ENCODE measurements at regions not wholly inside any gene's neighbourhood (a gene's known extent, or its start where the extent isn't known, plus 50 kb on each side); places are given as distances from the start of the nearest gene placed in this dataset.
"Not testable (repeated sequence)": the region's sequence is repeated elsewhere in the genome, so short reads cannot be mapped to it uniquely, and the experiment has no call there.

DNA sequence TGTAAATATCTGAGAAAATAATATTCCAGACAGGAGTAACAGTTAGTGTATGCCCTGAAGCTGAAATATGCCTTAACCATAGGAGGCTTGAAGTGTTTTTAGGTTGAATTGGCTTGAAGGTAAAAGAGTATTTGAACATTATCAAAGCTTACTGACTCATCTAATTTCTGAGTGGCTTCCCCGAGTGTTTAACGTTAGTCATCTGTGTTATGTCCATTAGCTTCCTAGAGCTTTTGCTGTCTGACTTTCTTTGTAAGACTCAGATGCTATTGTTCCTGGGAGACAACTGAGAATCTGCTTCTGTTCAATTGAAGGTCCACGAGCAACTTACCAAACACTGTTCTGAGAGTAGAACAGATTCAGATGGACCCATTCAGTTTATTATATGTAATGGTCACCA, 656.8 kb upstream of the NECTIN3 start:
- DNase-seq, result no peak

DNA sequence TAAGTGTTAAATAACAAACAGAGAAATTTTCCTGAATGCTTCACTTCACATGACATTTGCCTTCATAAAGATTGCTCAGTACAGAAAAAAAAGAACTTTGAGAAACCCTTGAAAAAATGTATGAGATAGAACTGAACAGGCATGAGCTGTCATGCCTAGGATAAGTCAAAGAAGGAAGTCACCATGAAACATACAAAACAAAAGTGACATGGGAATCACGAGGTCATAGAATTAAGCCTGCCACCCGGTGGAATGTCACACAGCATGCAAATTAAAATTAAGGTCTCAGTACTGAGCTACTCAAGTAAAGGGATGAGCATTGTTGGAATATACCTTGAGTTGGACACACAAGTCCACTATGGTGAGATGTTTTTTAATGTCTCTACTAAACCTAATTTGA, 652.5 kb upstream of the NECTIN3 start:
- DNase-seq, result no peak

DNA sequence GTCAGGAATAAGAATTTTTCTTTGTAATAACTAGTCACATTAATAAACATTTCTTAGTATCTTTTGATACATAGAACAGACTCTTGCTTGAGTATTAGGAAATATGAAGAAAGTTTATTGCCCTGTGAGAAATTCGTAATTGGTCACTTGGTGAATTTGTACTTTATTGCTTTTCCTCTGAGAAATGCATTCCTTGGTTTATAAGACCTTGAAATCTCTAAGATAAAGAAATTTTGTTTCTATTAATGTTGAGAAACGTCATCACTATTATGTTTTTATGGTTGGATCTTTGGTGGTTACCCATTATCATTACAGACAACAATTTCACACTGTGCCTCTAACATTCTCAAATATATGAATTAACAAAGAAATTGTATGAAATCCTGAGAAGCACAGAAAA, 652.0 kb upstream of the NECTIN3 start:
- no peak for DNase-seq

DNA sequence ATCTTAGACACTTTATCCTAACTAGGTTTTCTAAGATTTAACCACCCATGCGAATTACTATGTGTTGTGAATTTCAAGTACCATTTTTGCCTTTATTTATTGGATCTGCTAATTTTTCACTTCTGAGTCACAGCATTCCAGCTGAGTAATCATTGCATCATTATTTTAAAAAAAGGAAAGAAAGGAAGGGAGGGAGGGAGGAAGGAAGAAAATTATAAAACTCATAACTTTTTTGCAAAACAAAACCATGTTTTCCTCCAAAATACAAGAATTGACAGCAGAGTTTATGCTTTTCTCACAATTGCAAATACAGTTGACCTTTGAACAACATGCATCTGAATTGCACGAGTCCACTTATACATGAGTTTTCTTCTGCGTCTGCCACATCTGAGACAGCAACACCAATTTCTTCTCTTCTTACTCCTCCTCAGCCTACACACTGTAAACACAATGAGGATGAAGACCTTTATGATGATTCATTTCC, 651.4 kb upstream of the NECTIN3 start:
- DNase-seq, result no peak

DNA sequence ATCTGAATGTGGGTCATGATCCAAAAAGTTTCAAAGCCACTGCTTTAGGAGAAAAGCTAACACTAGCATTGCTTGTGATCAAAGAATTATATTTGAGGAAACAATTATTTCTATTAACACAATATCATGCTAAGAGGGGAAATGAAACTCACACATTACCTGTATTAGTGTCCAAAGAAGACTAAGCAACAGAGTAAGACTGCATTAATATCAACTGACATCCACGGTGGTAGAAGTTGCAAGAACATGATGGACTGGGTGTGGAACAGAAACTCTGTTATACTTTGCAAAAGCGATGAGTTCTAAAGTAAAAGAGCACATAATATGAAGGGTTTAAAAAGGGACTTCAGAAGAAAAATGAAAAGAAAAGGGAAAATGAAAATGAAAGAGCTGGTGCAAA, 648.3 kb upstream of the NECTIN3 start:
- DNase-seq, result no peak

DNA sequence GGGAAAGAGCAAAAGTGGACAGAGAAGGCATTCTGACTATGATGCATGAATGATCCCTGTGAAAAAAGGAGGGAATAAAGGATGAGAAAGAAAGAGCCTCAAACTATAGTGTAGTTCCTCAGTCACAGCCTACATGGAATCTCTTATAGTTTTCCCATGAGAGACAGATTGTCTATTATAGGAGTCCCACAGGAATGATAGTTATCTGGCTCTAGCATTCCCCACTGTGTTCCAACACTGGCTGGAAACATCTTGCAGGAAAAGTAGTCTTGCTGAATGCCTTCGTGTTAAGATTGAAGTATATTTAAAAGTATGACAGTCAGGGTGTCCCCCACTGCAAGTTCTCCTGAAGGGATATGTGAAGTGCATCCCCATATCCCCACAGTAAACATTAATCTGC, 641.5 kb upstream of the NECTIN3 start:
- no peak for DNase-seq

DNA sequence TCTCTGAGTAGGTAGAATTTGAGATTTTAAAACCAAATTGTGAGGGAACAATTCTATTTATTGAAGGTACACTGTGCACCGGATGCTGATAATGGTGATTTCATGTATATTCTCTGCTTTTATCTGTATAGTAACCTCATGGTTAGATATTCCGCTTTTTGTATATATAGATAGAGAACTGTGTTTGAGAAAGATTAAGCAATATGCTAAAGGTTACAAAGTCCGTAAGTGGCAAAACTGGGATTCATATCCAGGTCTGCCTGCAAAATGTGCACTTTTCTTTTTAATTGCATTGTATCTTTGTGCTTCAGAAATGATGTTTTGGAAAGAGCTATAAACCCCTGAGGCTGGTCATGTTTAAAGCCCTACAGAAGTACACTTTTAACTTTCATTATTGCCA, 635.4 kb upstream of the NECTIN3 start:
- DNase-seq, result no peak

DNA sequence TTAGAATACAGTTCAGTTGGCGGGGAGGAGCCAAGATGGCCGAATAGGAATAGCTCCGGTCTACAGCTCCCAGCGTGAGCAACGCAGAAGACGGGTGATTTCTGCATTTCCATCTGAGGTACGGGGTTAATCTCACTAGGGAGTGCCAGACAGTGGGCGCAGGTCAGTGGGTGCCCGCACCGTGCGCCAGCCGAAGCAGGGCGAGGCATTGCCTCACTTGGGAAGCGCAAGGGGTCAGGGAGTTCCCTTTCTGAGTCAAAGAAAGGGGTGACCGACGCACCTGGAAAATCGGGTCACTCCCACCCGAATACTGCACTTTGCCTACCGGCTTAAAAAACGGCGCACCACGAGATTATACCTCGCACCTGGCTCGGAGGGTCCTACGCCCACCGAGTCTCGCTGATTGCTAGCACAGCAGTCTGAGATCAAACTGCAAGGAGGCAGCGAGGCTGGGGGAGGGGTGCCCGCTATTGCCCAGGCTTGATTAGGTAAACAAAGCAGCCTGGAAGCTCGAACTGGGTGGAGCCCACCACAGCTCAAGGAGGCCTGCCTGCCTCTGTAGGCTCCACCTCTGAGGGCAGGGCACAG, 631.5 kb upstream of the NECTIN3 start:
- DNase-seq, result not testable (repeated sequence)

DNA sequence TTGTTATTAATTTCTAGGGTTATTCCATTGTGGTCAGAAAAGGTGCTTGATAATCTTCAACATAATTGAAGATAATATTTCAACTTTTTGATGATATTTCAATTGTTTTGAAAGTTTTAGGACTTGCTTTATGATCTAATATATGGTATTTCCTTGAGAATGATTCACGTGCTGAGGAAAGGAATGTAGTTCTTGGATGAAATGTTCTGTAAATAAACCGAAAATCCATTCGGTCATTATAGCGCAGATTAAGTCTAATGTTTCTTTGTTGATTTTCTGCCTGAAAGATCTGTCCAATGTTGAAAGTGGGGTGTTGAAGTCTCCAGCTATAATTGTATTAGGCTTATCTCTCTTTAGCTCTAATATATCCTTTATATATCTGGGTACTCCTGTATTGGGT, 617.5 kb upstream of the NECTIN3 start:
- DNase-seq, result no peak

DNA sequence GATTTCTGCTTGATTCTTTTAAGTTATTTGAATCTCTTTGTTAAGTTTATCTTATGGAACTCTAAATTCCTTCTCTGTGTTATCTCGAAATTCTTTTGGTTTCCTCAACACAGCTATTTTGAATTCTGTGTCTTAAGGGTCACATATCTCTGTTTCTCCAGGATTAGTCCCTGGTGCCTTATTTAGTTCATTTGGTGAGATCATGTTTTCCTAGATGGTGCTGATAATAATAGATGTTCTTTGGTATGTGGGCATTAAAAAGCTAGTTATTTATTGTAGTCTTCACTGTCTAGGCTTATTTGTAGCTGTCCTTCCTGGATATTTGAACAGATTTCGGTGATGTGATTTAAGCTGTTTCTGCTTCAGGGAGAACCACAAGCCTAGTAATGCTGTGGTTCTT, 615.6 kb upstream of the NECTIN3 start:
- DNase-seq, result no peak

DNA sequence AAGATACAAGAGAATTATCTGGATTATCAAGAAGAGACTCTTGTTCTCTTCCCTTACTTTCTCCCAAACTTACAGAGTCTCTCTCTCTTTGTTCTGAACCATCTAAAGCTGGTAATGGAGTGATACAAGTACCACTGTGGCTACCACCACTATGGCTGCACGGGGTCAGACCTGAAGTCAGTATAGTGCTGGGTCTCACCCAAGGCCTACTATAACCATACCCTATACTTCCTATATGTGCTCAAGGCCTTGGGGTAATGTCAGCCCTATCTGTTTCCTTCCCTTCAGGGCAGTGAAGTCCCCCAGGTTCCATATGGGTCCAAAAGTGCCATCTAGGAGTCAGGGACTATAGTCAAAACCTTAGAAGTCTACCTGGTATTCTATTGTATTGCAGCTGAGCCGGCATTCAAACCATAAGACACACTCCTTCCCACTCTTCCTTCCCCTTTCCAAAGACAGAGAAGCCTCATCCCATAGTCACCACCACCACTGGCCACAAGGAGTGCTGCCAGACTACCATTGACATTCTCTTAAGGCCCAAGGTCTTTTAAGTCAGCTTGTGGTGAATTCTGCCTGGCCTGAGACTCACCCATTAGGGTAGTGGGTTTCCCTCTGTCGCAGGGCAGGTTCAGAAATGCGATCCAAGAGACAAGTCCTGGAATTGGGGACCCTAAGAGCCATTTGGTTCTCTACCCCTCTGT, 615.0 kb upstream of the NECTIN3 start:
- no peak for DNase-seq

DNA sequence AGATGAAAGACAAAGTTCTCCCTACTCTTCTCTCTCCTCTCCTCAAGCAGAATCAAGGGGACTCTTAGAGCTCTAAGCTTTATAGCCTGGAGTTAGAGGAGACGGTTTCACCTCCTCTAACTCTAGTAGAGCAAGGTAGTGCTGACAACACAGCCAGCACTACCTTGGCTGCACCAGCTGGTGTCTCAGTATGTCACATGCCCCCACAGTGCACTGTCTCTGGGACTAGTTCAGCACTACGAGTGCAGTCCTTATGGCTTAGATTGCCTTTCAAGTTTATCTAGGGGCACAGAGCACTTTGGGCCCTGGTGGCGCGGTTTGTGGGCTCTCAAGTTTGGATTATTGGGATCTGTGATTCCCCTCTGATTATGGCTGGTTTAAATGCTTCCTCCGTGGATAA, 614.1 kb upstream of the NECTIN3 start:
- DNase-seq, result no peak

DNA sequence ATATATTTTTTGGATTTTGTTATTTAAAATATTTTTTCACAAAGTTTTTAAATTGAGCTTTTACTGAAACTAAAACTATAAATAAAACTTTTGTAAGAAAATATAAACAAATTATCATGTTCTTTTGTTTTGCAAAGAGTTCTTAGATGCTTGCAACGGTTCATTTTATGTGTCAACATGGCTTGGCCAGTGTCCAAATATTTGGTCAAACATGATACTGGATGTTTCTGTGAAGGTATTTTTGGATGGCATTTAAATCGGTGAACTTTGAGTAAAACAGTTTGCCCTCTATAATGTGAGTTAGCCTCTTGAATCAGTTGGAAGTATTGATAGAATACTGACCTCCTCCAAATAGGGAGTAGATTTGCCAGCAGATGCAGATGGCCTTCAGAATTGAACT, 612.6 kb upstream of the NECTIN3 start:
- no peak for DNase-seq

DNA sequence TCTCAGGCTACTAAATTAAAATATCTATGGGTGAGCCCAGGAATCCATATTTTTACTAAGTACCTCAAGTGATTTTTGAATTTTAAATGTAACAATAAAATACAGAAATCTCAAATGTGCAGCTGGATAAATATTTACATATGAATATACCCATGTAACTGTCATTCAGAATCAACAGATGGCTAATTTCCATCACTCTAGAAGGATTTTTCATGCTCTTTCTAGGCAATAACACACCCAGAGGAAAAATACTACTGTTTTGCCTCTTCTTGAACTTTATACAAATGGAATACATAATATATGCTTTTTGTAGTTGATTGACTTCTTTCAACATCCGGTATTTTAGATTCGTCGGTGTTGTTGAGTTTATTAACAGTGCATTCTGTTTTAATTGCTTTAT, 601.3 kb upstream of the NECTIN3 start:
- DNase-seq, result no peak

DNA sequence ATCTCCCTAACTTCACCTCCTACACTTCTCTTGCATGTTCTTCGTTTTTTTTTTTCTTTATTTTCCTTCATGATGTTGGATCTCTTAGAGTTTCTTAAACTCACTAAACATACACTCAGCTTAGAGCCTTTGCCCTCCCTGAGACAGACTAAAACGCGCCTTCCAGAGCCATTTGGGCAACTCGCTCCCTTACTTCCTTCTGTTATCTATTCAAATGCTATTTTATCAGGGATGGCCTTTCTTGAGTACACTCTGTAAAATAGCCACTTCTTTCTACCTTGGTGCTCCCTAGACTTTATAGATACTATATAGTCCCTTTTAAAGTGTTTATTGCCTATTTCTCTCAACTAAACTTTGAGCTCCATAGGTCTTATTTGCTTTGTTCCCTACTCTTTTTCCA, 598.2 kb upstream of the NECTIN3 start:
- DNase-seq, result no peak

DNA sequence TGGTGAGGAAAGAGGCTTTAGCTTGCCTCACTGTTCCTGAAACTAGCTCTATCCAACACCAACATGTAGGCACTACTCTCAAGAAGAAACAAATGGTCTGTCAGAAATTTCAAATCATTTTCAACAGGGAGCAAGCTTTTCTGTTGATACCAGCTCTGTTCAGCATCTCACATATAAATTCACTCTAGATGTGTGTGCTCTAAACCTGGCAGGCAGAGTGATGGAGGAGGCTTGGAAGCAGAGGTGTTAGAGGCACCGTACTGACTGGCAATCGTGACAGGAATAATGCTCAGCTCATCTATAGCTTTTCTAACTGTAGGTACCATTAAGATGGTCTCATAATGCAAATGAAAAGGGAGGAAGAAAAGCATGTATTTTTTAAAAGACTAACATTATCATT, 597.2 kb upstream of the NECTIN3 start:
- DNase-seq, result no peak

DNA sequence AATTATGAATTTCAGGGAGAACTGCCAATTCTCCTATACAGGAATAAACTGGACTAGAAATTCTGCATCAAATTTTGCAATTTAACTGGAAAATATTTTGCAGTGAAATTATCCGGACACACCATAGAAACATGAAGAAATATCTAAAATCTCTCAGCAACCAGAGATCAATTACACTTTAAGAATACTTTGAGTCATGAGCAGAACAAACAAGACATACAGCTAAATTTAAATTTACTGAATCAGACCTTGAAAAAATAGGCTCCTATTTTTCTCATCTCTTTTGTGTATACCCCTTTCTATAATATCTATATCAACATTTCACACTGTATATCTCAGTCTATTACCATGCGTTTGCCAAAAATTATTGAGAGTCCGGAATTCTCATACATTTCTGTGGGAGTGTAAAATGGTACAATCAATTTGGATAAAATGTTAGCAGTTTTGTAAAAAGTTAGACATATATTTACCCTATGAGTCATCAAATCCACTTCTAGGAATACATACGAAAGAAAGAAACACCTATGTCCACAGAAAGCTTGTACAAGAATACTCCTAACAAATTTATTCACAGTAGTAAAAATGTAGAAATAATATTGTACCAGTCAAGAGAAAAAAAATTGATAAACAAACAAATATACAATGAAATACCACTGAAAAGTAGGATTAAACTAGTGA, 593.1 kb upstream of the NECTIN3 start:
- no peak for DNase-seq

DNA sequence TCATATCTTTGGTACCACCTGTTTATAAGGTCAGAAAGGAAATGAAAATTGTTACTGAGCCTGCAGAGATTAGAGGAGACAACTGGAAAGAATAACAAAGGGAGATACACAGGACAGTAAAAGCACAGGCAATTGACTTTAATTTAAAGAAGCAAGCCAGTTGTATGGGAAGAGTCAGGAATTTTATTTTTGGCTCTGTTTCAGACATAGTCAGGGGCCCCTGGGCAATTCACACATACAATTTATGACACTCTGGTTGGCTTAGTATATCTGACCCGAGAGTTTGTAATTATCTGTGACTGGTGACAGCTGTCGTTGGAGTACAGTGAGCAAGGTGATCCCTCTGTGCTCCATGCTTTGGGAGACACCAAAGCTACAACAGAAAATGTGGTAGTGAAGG, 591.9 kb upstream of the NECTIN3 start:
- DNase-seq, result no peak

DNA sequence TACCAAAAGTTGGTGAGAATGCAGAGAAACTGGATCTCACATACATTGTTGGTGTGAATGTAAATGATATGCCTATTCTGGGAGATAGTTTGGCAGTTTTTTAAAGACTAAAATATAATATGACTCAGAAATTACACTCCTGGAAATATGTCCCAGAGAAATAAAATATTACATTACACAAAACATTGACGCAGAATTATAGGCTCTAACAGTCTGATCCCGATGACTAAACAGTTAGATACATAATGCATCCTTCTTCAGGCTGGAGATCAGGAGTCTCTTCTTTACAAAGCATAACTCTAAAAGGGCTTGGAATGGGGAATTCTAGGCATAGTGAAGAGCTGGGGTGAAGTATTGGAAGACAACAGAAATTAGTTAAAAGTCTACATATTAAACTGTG, 586.2 kb upstream of the NECTIN3 start:
- no peak for DNase-seq

DNA sequence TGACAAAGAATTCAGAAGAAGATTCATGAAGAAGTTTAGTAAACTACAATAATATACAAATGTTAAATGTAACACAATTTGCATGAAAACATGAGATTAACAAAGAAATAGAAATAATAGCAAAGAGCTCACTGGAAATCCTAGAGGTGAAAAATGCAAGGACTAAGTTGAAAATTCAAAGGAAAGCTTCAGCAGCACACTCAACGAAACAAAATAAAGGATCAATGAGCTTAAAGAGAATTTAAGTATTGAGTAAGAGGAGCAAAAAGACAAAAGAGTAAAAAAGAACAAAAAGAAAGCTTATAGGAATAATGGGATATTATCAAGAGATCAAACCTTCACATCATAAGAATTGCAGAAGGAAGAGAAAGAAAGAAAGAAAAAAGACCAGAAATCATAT, 583.8 kb upstream of the NECTIN3 start:
- no peak for DNase-seq

DNA sequence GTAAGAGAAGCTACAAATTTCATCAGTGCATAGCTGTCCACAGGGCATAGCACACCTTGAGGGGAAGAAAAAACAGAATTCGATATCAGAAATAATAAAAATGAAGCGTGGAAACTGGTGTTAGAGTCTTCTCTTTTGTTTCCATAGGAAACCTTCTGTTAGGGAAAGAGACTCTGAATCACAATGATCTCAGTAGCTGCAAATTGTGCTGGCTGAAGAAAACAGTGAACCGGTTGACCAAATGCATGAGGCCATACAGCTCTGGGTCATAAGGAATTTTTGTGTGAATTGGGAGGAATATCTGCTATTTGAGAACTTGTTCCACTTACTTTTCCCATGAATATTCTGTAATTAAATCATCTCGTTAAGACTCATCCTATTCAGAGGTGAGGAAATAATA, 580.2 kb upstream of the NECTIN3 start:
- no peak for DNase-seq

DNA sequence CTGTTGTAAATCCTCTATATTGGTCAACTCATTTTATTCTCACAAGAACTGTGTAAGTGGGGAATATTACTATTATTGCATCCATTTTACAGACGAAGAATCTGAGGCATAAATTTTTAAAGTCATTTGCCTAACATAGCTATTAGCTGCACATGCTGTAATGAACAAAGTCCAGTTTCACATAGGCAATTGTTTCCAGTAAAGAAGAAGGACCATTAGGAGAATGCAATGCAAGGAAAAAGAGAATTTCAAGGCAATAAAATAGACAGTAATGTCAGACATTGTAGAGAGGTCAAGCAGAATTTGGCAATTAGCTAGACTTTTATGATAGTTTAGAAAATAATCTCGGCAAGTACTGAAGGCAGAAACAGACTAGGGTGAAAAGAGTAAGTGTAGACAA, 578.7 kb upstream of the NECTIN3 start:
- DNase-seq, result no peak

DNA sequence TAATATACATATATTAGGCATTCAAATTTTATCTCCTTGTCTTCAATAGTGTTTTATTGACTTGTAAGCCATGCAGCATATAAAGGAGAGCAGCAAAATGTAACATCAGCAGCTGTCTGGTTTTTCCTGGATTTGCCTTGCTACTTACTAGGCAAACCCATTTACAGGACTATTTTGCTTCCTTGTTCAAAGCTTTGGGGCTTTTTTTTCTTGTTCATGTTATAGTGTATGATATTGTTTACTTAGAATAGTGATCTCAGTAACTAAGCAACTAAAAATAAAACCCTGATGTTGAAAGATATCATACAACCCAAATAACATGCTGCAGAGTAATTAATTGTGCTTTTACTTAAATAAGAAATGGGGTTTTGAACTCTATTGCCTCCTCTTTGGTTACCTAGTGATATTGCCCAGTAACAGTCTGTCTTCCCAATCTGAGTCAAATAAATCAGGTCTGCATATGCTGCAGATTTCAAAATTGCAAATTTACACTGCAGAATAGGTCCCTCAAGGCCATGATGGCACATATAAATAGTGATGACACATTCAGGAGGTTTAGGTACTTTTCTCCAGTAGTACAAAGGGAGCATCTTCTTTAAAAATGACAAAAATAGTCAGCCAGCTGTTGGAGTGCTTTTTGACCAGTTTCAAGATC, 578.1 kb upstream of the NECTIN3 start:
- no peak for DNase-seq

DNA sequence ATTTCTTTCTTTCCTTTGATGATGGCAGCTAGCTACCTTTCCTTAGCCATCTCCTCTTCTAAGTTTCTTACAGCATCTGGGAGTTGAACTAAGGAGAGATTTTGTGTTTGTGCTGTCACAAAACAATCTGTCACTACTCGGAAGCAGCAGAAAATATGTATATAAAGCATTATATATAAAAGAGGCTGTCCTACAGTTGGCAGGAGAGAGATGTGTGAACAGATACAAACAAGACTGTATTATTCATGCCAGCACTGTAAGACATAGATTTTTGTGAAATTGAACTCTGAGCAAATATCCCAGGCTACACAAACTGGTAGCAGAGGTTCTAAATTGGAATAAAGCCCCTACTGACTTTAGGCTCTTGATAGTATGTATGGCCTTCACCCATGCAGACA, 577.5 kb upstream of the NECTIN3 start:
- DNase-seq, result no peak

Measured in NCI-H774 (cell line).